Activated CD4-positive, CD25-positive, alpha-beta regulatory T cell treated with anti-CD3 and anti-CD28 coated beads, Interleukin-2, amount 50 U/mL, for 16 hours (primary cell): ENCODE measurements at regions not wholly inside any gene's neighbourhood (a gene's known extent, or its start where the extent isn't known, plus 50 kb on each side); places are given as distances from the start of the nearest gene placed in this dataset.
"Not testable (repeated sequence)": the region's sequence is repeated elsewhere in the genome, so short reads cannot be mapped to it uniquely, and the experiment has no call there.

Experiments
- DNase-seq: peaks from one replicate; pipeline ENCODE4 v3.0.0-alpha.2; 2020; ENCODE audit warnings: low read depth, low spot score

DNA sequence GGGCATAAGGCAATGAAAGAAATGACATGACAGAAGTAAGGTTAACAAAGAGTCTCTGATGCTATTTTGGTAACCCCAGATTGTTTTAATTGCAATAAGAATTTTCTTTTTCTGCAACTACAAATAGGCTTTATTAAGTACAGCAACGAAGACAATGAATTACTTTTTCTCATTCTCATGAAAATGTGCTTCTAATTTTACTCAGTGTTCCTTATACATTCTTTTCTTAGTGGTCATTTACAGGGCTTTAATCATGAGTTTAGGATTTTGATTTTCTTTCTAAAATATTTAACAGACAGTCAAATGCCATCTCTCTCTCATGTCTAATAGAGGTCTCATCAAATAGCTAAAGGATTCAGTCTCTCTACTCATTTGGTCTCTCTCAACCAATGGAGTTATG, 452.1 kb downstream of the RAP2B start:
- DNase-seq: no peak

DNA sequence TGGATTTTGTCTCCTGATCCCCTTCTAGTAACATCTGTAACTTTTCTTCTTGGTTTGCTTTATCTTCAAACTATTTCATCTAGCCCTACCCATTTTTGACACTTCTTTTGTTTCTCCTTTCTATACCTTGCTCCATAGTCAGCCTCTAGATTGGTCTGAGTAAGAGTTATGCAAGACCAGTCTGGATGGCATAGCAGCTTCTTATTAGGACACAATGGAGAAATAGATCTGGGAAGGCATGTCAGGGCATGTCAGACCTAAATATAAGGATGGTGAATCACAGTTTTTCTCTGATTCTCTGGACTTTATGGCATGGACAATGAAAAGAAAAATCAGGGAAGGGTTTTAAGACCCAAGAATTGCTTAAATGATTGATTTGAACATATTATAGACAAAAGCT, 452.5 kb downstream of the RAP2B start:
- DNase-seq: no peak

DNA sequence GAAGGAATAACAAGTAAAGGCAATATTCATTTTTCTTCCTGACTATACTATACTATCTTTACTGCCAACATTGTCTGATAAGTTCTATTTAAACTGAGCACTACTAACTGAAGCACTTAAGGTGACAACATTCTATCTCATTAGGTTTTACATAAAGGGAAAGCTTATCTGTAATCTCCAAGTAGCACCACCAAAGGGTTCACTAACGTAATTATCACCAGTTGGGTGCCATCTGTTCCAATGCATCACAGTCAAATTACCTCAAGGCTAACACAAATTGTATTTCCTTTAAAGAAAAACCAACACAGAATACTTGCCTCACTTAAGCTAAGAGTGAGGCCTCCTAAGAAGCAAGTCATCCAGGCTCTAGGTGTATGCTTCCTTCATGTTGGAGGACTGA, 453.8 kb downstream of the RAP2B start:
- no peak for DNase-seq

DNA sequence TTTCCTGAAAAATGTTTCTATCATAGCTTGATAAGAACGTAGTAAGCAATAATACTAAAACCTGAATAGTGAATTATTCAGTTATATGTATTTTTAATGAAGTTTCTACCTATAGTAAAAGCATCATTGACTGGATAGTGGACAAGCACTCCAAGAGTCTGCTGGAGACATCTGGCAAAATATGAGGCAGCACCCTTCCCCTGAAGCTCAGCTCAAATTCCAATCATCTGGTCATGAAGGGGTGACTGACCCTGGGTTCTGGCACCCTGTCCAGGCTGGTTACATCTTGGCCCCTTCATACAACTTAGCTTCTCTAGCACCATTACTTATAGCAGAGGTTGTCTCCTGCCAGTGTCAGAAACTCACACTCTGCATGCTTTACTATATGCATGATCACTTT, 455.4 kb downstream of the RAP2B start:
- no peak for DNase-seq

DNA sequence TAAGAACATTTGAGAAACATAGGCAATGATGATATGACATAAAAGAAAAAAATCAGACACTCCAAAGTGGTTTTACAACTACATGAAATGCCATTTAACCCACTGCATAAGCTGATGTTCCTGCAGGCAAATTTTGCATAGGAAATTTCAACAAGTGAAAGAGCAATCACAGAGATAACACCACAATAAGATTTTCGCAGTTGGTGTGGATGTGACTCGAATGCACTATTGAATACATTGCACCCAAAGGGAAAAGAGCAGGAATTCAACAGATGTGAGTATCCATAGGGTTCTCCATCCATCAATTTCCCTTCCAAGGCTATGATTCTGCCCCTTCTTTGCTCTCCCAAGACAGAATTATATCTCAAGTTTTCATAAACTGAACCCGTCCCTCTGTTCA, 456.1 kb downstream of the RAP2B start:
- no peak for DNase-seq

DNA sequence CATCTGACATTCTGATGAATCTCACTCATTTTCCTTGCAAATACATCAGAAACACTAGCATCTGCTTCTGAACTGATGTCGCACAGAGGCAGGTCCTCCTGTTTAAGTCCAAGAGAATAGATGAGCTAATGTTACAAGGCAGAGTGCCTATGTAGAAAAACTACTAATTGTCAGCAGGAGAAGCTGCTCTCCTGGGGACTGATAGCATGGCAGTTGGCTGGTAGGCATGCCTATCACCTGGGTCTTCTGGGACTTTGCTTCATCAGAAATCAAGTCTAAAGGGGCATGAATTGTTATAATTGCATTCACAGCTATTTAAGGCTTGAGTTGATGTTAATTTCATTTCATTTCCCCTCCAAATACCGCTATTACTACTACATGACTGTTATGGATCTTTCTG, 457.2 kb downstream of the RAP2B start:
- DNase-seq: no peak

DNA sequence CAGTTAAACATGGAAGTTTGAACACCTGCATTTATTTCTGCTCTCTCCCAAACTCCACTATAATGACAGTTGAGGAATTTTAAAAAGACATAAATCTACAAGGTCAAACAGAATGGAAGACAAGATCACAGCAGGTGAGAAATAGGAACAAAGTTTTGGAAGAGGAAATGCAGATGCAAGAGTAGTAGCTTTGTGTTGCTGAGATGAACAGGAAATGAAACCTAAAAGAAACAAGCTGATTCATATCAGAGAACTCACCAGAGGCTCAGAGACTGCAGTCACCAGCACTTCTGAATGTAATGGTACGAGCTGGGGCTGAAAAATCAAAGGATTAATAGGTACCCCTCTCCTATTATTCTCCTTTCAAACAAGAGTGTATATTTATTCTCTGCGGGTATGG, 459.9 kb downstream of the RAP2B start:
- DNase-seq: no peak

DNA sequence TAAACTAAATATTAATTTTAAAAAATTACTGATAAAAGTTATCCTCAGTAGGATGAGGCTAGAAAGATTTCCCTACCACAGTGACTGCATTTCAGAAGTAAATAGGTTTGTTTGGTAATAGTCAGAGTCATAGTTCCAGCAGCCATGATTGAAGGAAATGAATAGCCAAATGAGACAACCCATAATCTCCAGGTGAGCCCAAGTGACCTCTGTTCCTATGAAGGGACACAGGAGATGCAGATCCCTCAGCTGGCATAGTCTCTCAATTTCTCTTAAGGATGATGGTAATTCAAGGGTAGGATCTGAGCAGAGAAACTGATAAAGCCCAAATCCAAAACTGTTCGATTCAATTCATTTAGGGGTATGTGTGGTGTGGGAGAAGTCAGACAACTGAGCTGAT, 461.8 kb downstream of the RAP2B start:
- no peak for DNase-seq

DNA sequence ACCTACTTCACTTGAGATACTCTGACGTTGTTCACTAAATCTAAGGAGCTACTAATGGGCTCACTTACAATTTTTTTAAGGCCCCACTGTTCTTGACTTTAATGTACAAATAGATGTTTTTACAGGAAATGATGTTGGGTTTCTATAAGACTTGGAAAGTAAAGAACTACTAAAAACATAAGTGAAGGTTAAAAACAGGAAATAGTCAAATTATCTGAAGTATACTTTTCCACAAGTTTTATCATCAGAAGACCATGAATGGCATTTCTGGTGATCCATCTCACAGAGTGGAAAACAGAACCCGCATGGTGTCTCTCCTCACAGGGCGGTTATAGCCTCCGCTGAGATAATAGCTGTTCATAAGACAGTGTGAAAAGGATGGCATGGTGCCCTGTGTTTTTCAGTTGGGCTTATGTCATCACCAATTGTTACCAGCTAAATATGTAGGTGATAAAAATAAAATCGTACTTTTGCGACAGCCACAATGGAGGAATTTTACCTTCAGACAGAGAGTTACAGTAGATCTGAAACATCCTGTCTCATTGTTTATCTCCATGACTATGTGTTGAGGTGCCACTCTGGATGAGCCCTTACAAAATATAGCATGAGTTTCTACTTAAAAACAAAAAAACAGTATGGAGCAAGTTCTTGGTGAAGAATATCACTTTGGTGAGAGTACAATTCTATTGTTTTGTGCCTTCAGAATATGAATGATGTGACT, 462.4 kb downstream of the RAP2B start:
- DNase-seq: no peak

DNA sequence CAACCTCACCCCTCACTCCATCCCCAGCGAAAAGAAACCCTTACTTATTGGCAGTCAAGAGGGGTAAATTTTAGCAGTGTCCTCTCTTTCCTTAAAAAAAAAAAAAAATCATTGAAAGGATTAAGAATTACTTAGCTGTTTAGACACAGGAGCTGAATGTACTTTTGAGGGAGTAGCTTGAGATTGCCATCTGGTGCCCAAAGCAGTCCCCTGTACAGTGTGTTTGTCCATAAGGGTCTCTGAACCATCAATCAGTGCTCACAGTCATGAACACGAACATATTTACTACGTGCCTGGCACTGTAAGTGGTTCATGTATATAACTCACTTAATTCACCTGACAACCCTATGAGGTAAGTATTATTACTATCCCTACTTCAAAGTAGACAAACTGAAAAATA, 463.5 kb downstream of the RAP2B start:
- DNase-seq: no peak

DNA sequence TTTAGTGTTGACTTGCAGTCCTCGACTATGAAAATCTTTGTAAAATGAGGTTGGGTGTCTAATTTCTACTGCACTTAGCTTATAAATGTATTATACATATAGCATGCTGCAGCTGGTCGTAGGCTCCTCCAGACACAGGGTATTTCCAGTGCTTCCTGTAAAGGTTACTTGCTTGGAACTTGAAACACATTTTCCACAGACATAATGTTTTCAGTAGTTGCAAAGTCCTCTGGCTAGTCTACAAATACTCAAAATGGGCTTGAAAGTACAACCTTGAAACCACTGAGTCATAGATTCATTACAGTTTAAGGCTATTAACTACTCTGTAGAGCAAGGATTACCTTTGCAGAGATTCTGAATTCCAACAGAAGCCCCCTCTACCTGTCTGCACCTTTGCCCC, 464.1 kb downstream of the RAP2B start:
- no peak for DNase-seq

DNA sequence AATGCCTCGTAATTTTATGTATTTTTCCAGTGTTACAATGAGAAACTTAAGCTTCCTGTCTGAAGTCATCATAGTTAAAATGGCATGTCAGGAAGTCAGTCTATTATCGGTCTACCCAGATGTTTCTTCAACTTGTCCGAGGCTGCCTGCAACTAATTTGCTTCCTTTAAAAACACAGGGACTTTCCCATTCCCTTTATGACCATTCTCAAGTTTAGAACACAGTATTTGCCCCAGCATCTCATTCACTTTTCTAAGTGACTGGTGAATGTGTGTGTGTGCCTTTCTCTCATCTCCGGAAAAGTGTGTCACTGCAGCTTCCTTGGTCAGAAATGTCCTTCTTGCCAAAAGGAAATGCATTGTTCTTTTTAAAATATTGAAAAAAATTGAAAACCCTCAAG, 466.6 kb downstream of the RAP2B start:
- DNase-seq: no peak

DNA sequence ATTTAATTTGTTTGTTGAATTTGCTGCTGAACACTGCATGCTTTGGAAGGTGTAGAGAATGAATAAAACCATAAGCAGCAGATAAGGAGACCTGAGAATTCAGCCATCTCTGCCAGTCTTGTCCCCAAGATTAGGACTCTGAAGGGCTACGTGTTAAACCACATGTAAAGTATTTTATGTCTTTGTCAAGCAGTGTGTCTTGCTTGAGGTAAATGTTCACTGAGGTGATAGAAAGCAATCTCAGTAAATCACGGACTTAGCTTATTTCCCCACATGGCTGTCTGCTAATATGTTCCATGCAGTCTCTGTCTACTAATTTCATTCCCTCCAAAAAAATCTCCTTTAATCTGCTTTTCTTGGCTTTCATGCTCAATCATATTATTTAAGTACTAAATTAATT, 467.1 kb downstream of the RAP2B start:
- no peak for DNase-seq

DNA sequence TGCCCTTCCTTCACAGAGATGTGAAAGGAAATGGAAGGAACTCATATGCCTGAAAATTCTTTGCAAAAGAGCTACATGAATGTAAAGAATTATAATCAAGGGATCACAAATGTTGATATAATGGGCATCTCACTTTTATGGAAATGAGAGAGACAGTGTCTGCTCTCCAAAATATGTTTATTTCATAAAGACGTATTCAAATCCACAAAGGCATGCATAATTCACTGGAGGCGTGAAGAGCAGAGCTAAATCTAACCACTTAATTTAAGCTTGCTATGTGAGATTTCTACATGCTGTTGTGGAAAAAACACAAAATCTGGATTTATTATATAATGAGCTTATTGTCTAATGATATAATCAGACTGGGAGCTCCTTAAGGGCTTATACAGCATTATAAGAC, 469.1 kb downstream of the RAP2B start:
- no peak for DNase-seq

DNA sequence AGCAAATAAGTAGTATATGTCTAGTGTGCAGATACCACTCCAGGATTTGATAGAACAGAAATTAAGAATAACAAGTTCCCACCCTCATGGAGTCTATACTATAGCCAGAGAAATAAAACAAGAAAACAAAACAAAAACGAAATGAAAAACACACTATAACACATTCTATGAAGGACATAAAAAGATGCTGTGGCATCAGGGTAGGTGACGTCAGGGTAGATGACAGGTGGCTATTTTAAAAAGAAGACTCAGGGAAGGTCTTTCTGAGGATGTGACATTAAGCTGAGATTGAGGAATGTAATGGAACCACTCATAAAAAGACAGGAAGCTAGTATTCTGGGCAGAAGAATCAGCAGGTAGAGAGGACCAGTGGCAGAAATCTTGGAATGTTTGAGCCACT, 469.6 kb downstream of the RAP2B start:
- DNase-seq: no peak

DNA sequence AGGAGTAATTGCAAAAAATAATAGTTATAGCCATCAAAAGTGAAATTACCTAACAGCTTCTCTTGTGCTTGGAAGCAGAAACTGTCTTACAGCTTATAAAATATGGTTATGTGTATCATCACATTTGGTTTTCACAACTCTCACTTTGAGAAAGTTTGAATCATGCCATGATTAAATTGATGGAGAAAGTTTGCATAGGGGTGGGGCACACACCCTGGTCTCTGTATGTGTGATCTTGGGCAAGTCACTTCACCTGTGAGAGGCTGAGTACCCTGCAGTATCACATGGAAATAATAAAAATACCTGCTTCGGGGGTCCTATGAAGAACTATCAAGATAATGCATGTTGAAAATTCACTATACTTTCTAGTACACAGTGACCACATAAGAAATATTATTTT, 471.4 kb downstream of the RAP2B start:
- DNase-seq: no peak

DNA sequence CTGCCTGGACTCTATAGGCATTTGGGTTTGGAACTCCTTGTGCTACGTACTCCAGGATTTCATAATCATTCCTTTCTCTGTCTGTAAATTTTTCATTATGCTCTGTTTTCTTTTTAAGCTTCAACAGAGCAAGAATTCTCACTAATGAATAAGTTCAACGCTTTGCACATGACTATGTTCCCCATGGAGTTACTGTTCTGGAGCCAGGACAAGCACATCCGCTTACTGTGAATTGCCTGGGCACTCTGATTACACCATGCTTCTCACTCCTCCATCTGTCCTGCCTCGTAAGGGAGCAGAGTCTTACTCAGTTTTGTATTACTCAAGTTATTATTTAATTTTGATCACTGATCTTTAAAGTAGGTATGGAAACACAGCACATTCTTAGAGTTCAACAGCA, 472.7 kb downstream of the RAP2B start:
- no peak for DNase-seq

DNA sequence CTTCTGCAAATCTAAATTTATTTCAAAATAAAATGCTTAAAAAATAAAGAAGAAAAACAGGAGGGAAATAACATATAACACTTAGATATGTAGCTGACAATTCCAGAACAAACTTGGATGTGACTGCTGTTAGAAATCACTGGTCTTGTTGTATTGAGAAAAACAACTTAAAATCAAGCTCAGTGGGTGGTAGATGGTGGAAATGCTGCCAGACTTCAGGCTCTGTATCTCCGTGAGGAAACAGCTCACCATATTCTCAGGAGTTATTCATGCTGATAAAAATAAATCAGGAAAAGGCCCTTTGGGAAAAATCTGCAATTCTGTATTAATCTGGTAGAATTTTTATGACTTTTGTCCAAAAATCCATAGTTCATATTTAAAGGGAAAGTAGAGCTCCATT, 477.6 kb downstream of the RAP2B start:
- no peak for DNase-seq

DNA sequence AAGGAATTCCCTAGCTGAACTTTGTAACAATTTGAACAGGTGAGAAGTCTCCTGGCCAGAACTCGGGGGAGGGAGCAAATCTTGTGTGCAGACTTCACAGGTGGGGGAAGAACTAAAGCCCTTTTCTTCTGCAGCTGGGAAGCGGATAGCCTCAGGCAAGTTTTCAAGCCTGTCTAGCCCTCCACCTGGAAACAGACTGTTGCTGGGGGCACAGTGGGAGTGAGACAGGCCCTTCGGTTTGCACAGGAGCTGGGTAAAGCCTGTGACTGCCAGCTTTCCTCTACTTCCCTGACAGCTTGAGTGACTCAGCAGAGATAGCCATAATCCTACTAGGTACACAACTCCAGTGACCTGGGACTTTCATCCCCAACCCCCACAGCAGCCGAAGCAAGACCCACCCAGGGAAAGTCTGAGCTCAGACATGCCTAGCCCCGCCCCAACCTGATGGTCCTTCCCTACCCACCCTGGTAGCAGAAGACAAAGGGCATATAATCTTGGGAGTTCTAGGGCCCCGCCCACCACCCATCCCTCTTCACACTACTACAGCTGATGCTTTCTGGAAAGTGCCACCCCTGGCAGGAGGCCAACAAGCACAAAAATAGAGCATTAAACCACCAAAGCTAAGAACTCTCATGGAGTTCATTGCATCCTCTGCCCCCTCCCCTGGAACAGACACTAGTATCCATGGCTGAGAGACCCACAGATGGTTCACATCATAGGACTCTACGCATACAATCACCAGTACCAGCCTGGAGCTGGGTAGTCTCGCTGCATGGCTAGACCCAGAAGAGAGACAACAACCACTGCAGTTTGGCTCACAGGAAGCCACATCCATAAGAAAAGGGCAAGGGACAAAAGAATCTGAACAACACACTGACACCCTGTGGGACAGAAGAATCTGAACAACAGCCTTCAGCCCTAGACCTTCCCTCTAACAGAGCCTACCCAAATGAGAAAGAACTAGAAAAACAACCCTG, 479.0 kb downstream of the RAP2B start:
- DNase-seq: no peak

DNA sequence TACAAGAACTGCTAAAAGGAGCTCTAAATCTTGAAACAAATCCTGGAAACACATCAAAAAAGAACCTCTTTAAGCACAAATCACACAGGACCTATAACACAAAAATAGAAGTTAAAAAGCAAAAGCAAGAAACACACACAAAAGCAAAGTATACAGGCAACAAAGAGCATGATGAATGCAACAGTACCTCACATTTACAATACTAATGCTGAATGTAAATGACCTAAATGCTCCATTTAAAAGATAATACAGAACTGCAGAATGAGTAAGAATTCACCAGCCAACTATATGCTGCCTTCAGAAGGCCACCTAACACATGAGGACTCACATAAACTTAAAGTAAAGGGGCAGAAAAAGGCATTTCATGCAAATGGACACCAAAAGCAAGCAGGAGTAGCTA, 478.6 kb upstream of the ARHGEF26 start:
- not testable (repeated sequence) for DNase-seq

DNA sequence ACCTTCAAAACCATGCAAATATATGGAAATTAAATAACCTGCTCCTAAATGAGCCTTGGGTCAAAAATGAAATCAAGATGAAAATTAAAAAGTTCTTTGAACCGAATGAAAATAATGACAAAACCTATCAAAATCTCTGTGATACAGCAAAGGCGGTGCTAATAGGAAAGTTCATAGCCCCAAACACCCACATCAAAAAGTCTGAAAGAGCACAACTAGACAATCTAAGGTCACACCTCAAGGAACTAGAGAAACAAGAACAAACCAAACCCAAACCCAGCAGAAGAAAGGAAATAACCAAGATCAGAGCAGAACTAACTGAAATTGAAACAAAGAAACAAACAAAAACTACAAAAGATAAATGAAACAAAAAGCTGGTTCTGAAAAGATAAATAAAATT, 477.7 kb upstream of the ARHGEF26 start:
- DNase-seq: not testable (repeated sequence)

DNA sequence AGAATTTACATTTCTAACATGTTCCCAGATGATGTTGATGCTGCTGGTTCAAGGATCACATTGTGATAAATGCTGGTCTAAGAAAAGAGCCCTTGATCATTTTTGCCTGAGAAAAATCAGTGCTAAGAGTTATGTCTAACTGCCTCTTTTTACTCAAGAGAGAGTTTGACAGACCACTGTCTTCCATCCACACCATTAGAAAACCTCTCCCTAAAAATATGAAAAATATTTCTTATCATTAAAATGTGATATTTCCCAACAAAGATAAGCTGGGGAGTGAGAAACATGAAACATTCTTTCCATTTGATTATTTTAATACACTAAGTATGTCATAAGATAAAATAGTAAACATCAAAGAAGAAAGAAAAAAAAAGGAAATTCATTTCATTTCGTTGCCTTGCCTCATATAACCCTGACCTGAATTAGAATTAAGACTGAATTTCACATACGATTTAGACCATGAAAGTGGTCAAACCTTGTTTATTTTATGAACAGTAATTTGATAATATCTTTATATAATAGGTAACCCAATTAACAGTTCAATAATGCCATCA, 471.8 kb upstream of the ARHGEF26 start:
- DNase-seq: no peak

DNA sequence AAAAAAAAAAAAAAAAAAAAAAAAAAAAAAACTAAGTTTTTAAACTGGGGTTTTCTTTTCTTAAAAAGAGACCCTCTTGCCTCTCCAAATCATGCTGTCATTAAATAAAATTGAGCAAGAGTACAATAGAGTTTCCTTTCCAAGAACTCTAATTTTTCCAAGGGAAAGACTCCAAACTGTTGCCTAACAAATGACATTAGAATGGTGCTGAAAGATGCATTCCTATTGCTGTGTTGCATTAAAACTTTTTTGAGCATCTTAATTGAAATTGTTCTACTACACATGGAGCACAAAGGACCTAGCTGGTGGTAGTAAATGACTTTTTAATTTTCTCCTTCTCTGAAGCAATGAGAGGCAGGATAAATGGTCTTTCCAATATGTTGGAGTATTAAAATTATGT, 469.1 kb upstream of the ARHGEF26 start:
- no peak for DNase-seq
